Parathyroid adenoma (tissue), 2 donors: ENCODE measurements at regions not wholly inside any gene's neighbourhood (a gene's known extent, or its start where the extent isn't known, plus 50 kb on each side); places are given as distances from the start of the nearest gene placed in this dataset.

Experiments
- H2AFZ ChIP-seq: fragments of 300-600 bp; sonication (generic); one replicate; pipeline ENCODE4 v1.7.0; 2017; ENCODE audit warnings: antibody characterized with exemption, mild to moderate bottlenecking
- H3K27ac ChIP-seq: fragments of 300-600 bp; sonication (generic); one replicate; pipeline ENCODE4 v1.7.0; 2017
- H3K27me3 ChIP-seq: fragments of 300-600 bp; sonication (generic); one replicate; pipeline ENCODE4 v1.7.0; 2017; ENCODE audit warnings: low read length; ENCODE audit not compliant: control insufficient read depth, insufficient read depth
- H3K36me3 ChIP-seq: fragments of 300-600 bp; sonication (generic); one replicate; pipeline ENCODE4 v1.7.0; 2017; ENCODE audit warnings: low read length; ENCODE audit not compliant: control insufficient read depth, insufficient read depth
- H3K4me1 ChIP-seq: fragments of 300-600 bp; sonication (generic); one replicate; pipeline ENCODE4 v1.7.0; 2017; ENCODE audit warnings: control low read depth
- H3K4me2 ChIP-seq: fragments of 300-600 bp; sonication (generic); one replicate; pipeline ENCODE4 v1.7.0; 2017; ENCODE audit warnings: low read length
- H3K4me3 ChIP-seq: fragments of 300-600 bp; sonication (generic); one replicate; pipeline ENCODE4 v1.7.0; 2017; ENCODE audit warnings: low read depth, low read length
- H3K79me2 ChIP-seq: fragments of 300-600 bp; sonication (generic); one replicate; pipeline ENCODE4 v1.7.0; 2017; ENCODE audit warnings: control low read depth
- H3K9ac ChIP-seq: fragments of 300-600 bp; sonication (generic); one replicate; pipeline ENCODE4 v1.7.0; 2017; ENCODE audit warnings: mild to moderate bottlenecking
- H3K9me3 ChIP-seq: fragments of 300-600 bp; sonication (generic); one replicate; pipeline ENCODE4 v1.7.0; 2017; ENCODE audit warnings: low read length; ENCODE audit not compliant: control insufficient read depth
- CTCF ChIP-seq: fragments of 300-600 bp; sonication (generic); IDR thresholded peaks from one replicate; pipeline ENCODE4 v1.7.0; 2017; ENCODE audit warnings: antibody characterized with exemption, mild to moderate bottlenecking
- donor health status: primary hyperparathyroidism.

GRCh38 chr3:72147600-72147999 lies 362.7 kb upstream of the PROK2 start:
- no peaks in the 10 kb centered on the region for H3K79me2 ChIP-seq
- no peak overlapping the region for H3K4me2 ChIP-seq
- no peaks in the 10 kb centered on the region for H3K27me3 ChIP-seq
- H3K27ac ChIP-seq = no peak overlapping the region
- no peak for TF ChIP-seq CTCF
- H3K9me3 ChIP-seq = no peaks in the 10 kb centered on the region
- no peaks in the 10 kb centered on the region for H3K4me1 ChIP-seq
- H2AFZ ChIP-seq = no peak overlapping the region
- H3K9ac ChIP-seq = no peak overlapping the region
- no peak overlapping the region for H3K4me3 ChIP-seq
- no peaks in the 10 kb centered on the region for H3K36me3 ChIP-seq

- H2AFZ ChIP-seq = no peak overlapping the region
- no peak for TF ChIP-seq CTCF
- no peaks in the 10 kb centered on the region for H3K27me3 ChIP-seq
- no peaks in the 10 kb centered on the region for H3K79me2 ChIP-seq
- H3K4me1 ChIP-seq = no peaks in the 10 kb centered on the region
- H3K9me3 ChIP-seq = no peaks in the 10 kb centered on the region
- H3K27ac ChIP-seq = no peak overlapping the region
- no peak overlapping the region for H3K9ac ChIP-seq
- H3K4me3 ChIP-seq = no peak overlapping the region
- H3K36me3 ChIP-seq = no peaks in the 10 kb centered on the region
- no peak overlapping the region for H3K4me2 ChIP-seq
Observed at GRCh38 chr3:72145506-72146380, 360.8 kb upstream of the PROK2 start.

- H2AFZ ChIP-seq = no peak overlapping the region
- H3K27me3 ChIP-seq = no peaks in the 10 kb centered on the region
- no peak overlapping the region for H3K9ac ChIP-seq
- H3K36me3 ChIP-seq = no peaks in the 10 kb centered on the region
- H3K79me2 ChIP-seq = no peaks in the 10 kb centered on the region
- no peaks in the 10 kb centered on the region for H3K9me3 ChIP-seq
- no peak overlapping the region for H3K27ac ChIP-seq
- H3K4me3 ChIP-seq = no peak overlapping the region
- TF ChIP-seq CTCF = no peak
- H3K4me1 ChIP-seq = no peaks in the 10 kb centered on the region
- H3K4me2 ChIP-seq = no peak overlapping the region
Observed at GRCh38 chr3:72144773-72145505, 360.0 kb upstream of the PROK2 start.

- Histone ChIP-seq H3K36me3 (no peaks in the 10 kb centered on the region), H2AFZ (no peak overlapping the region), H3K27ac (no peak overlapping the region), H3K27me3 (no peaks in the 10 kb centered on the region), H3K79me2 (no peaks in the 10 kb centered on the region), H3K4me1 (no peaks in the 10 kb centered on the region), H3K9me3 (no peaks in the 10 kb centered on the region), H3K4me3 (no peak overlapping the region), H3K4me2 (no peak overlapping the region), H3K9ac (no peak overlapping the region)
- no peak for TF ChIP-seq CTCF
Observed at GRCh38 chr3:72143966-72144717, 359.2 kb upstream of the PROK2 start.
